ENCODE measurements at regions not wholly inside any gene's neighbourhood (a gene's known extent, or its start where the extent isn't known, plus 50 kb on each side); places are given as distances from the start of the nearest gene placed in this dataset.

DNA sequence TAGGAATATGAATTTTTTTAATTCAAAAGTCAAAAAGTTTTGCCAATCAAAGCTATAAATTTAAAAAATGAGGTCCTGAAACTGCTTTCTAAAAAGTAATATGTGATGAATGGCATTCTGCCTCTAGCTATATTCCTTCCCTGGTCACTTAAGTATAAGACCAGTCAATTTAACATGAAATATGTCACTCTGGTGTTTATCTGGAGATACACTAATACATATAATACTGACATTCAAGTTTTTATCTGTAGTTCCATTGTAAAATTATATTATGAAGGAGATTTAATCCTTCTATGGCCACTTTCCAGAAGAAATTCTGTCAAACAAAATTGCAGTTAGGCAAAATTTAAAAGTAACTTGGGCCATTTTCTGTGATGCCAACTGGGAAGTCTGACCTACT lies 236.8 kb downstream of the CNTN3 start:
- TF ChIP-seq SIN3A (IDR thresholded peaks at IDR 0.05; ENCODE audit: borderline replicate concordance, insufficient read depth, low read length) (no peak), POLR2AphosphoS5 (IDR thresholded peaks at IDR 0.05; ENCODE audit: low read depth, low read length) (no peak)

All from PFSK-1 (cell line).